HG02759 (cell line): ENCODE measurements at regions not wholly inside any gene's neighbourhood (a gene's known extent, or its start where the extent isn't known, plus 50 kb on each side); places are given as distances from the start of the nearest gene placed in this dataset.
"Not testable (repeated sequence)": the region's sequence is repeated elsewhere in the genome, so short reads cannot be mapped to it uniquely, and the experiment has no call there.

Experiments
- ATAC-seq: cut with Tn5 transposase; IDR thresholded peaks from one replicate; pipeline ENCODE4 v1.9.1; 2021; ENCODE audit warnings: mild to moderate bottlenecking, moderate library complexity; ENCODE audit not compliant: unreplicated experiment

DNA sequence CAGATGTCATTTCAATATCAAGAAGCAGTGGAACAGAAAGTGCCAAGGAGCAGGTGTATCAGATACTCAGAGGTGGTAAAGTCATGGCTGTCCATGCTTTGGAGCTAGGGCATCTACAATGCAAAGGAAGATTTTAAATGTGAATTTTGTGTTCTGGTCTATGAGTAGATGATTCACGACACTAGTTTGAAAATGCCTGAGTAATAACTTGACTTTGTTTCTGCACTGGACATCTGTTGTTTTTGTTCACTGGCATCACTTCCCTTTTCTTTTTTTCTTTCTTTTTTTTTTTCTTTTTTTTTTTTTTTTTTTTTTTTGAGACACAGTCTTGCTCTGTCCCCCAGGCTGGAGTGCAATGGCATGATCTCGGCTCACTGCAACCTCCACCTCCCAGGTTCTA lies 460.7 kb upstream of the PAPPA start:
- ATAC-seq = not testable (repeated sequence)

DNA sequence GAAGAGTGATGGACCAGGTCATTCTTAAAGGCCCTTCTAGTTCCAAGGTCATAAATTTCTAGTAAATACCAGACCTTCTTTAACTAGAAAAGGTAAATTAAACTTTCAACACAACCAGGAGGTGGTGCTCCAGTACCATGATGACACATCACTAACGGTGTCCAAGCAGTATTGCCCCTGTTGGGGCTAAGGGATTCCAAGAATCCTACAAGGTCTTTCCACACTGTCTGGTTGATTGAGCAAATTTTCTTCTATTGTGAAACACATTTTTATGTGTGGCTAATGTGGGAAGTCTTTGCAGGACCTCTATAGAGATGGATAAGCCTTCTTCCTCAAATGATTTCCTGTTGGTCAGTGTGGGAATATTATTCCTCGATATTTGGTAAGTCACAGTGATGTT lies 459.6 kb upstream of the PAPPA start:
- ATAC-seq = no peak

DNA sequence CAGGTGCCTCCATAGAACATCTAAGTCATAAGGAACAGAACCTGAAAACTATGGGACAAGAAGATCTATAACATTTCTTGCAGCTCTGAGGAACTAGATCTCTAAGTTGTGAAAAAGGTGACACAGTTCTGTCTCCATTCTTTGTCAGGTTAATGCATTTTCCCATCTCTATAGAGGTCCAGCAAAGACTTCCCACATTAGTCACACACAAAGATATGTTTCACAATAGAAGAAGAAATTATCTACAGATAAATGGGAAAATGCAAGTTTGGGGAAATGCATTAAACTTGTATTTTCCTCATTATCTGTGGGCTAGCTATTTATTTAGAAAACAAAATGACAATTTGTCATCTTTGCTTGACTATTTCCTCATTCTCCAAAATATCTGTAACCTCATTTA lies 458.6 kb upstream of the PAPPA start:
- no peak for ATAC-seq

DNA sequence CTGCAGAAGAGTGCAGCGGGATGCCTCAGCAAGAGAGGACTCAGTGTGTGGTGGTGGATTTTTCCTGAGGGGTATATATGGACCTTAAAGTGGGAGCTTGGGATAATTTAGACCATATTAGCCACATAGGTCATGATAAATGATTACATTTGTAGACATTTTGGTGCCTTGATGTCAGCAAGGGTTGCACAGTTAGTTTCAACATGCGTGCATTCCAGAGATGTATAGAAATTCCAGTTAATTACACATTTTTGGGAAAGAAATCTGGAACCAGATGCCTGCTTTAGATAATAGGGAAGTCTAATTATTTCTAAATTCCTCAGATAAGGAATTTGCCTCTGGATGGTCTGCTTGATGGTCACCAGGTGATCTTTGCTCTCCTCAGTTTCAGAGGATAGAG lies 440.6 kb upstream of the PAPPA start:
- no peak for ATAC-seq

DNA sequence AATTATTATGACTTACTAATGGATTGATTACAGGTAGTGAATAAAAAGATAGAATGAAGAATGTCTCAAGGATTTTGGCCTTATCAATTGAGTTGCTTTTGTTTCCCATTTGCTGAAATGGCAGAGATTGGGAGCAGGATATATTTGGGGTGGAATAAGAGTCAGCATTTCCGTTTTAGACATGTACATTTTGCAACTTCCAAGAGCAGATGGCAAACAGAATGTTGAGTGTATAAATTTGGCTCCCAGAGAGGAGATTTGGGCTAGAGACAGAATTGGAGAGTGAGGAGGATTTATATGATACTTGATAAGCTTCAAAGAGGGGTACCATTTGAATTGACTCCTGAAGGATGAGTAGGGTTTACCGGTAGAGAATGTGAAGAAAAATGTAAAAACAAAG lies 437.9 kb upstream of the PAPPA start:
- no peak for ATAC-seq

DNA sequence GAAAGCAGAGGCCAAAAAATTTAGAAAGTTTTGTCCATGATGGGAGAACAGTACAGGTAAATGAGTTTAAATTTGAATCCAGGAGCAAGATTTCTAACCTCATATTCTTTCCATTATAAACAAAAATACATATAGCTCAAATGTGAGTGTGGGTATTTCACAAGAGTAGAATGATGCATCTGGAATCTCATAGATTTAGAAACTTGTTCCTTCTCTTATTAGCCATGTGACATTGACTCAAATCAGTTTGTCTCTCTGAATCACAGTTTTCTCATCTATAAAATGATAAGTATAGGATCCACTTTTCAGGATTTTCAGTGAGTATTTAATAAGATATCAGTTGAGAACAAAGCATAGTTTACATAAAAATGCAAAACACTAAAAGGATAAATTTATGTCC lies 436.3 kb upstream of the PAPPA start:
- no peak for ATAC-seq

DNA sequence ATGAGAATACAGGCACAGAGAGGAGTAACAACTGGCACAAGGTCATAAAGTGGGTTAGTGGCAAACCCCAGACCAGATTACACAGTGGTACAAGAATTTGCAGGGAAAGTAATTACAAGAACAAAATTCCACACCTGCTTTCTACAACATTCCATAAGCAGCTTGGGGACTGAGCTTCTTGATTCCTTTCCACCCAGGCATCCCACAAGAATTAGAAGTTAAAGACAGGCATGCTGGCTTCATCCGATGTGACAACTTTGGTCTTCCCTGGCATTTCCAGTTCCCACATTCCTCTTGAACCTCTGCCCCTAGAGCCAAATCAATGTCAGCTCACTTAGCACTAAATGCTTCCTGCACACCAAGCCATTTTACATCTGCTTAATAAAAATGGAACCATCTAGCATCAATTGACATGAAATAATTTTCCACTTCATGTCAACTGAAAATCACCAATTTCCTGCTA lies 435.8 kb upstream of the PAPPA start:
- no peak for ATAC-seq

DNA sequence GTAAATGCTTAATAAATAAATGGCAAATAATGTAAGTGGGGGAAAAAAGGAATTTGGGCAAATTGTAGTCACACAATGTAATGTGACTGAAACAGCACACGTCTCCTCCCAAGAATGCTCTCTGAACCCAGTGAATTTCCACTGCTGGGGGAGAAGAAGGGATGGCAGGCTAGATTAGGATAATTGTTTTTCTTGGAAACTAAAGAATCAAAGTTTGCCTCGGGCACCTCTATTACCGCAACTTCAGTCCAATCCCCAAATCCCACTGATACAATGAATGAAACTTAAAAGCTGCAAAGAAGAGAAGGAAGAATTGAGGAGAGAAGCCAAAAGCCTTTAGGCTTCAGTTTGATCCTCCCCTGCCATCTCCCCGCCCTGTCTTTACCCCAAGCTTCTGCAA lies 423.2 kb upstream of the PAPPA start:
- no peak for ATAC-seq

DNA sequence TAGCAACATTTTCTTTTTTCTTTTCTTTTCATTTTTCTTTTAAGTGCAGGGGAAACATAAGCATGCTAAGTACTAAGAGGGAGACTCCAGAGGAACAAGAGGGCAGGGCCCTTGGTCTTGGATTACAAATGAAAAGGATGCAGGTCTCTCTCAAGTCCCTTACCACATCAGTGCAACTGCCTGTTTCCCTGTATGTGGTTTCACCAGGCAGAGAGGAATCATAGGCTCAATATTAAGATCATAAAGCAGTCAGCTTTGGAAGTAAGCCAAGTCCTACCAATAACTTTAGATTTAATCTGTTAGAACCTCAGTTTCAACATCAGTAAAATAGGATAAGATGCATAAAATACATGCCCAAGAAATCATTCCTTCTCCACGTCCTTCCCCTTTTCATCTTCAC lies 422.7 kb upstream of the PAPPA start:
- no peak for ATAC-seq

DNA sequence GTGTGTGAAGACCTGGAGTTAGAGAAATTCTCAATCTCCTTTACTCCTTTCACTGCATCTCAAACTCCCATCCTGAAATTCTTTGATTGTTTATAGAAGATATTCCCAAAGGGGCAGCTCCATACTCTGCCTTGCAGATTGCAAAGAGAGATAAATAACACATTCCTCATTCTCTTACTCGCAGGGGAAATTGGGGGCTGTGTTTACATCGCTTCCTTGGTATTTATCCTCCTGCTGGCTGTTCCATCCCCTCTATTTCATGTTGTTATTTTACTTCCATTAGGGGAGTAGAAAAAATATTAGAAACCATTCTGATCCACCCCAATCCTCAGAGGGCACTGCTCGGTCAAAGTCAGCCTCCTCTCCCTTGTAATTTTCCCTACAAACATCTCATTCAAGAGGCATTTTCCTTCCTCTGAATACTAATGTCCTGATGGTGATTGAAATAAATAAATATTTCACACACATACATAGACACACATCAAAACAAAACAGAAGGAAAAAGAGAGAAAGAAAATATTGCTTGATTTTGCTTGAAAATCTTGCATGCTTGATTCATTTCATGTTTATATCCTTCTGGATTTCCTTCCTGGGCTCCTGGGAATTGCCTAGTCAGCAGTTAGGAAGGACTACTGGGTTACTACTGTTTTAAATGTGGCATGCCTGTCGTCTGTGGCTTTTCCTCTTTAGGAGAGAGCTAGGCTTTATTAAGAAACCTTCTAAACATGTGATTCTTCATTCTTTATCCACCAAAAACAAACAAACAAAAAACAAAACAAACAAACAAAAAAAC lies 420.1 kb upstream of the PAPPA start:
- no peak for ATAC-seq

DNA sequence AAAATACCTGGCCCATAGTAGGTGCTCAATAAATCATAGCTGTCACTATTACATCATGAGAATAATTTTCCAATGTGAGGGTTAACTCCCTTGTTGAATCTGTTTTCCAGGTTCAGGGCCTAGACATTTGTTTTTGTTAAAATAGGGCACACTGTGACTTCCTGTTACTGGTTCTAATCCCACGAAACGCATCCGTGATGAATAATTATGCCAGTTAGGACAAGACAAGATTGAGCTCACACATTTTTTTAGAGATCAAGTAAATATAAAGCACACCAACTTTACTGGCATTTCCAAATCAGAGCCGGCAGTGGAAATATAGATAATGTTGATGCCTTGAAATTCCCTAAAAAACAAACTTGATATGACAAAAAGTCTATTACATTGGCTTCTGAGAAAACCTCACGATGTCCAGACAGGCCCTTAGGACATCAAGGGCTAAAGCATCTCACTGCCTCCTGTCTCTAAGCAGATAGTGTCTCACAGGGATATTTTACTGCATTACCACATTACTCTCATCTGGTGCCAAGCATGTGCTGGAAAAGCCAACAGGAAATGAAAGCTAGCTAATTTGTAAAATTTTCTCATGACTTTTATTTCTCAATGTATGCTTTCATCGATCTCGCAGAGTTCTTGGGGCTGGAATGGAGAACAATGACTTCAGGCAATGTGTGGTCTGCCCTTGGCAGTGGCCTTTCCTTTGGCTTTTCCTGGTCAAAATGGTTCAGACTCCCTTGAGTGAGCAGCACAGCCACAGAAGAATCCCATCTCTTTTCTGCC lies 414.3 kb upstream of the PAPPA start:
- no peak for ATAC-seq

DNA sequence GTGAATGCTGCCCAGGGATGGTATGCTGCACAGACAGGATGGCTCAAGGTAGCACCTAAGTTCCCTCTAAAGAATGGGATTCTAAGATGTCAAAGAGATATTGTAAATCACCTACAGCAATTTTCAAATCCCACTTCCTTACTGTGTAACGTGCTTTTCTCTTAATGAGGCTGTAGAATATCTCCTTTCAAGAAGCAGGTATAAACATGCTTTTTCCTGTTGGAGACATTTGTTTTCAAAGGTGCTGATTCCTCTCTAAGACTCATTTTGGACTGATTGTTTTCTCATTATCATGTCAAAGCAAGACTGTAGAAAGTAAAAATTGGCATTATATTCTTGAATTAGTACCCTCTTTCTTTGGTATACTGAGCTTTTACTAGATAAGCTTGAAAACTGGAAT lies 412.6 kb upstream of the PAPPA start:
- no peak for ATAC-seq

DNA sequence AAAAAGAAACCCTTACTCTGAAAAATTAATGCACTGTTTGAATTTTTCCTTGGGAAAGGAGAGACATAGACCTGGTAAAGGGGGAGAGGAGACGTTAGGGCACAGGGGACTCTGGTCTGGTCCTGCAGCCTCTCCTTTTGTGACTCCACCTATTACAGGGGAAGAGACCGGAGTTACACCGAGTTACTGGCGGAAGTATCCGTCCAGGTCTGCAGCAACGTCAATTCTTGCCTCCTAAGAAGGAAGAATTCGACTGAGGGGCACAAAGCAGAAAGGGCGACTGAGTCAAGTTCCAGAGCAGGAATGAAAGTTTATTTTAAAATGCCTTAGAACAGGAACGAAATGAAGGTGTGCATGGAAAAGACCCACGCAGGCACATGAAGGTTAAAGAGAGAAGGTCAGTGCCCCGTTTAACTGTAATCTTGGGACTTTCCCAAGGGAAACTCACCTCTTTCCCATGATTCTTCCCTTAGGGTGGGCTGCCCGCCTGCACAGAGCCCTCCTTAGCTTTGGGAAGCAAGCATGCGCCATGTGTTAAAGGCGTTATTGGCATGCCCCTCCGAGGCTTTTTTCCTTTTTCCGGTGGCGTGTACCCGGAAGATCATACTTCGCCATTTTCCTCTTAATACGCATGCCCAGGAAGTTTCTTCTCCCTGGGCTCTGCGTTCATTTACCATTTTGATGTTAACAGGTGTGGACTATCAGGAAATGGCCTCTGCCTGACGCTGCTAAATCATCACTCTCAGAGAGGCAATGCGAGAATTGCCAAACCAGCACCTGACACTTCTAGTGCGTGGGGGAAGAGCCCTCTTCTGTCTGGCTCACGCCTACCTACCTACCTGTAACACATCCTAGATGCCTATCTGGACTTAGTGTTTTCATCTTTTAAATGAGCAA lies 409.6 kb upstream of the PAPPA start:
- no peak for ATAC-seq

DNA sequence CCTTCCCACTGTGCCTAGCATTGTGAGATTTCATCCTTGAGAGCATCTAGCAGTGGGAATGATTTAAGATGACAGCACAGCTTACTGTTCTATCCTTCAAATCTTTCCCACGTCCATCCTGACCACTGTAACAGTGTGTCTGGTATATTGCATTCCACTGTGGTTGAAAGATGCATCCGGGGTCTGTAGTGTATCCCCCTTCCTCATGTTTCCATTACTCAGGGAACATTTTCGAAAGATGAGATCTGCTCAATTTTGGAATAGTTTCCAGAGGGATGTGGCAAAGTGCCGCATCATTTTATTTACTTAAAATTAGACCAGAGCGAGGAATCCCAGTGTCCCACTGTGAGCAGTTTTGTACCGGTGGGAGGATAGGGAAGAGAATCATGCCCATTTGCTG lies 407.1 kb upstream of the PAPPA start:
- ATAC-seq = no peak

DNA sequence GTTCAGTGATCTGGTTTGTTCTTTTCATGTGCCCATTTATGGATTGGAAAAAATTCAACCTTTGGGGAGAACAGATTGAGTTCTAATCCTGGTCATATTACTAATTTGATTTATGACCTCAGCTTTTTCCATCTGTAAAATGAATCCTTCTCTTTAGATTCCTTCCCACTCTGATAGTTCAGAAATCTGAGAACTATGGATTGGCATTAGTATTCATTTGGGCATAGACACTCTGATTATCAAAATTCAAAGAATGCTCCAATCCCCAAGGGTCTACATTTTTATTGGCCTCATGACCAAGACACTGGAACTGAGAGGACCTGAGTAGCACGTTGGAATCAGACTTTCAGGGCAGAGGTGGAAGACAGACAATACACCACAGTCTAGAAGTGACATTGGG lies 405.9 kb upstream of the PAPPA start:
- no peak for ATAC-seq

DNA sequence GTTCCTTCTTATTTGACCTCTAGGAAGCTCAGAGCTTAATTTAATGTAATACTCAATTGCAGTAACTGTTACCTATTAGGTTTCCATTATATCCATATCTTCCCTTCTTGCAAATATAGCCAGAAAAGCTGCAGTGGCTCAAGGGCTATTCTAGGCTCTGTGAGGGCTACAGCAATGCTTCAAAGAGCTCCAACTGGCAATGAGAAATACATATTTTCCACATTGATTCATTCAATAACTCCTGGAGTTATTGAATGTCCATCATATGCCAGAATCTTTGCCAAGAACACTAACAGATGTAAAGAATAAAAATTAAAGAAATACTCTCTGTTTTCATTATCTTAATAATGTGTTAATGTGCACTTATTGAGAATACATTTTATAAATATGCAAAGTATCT lies 396.9 kb upstream of the PAPPA start:
- no peak for ATAC-seq

DNA sequence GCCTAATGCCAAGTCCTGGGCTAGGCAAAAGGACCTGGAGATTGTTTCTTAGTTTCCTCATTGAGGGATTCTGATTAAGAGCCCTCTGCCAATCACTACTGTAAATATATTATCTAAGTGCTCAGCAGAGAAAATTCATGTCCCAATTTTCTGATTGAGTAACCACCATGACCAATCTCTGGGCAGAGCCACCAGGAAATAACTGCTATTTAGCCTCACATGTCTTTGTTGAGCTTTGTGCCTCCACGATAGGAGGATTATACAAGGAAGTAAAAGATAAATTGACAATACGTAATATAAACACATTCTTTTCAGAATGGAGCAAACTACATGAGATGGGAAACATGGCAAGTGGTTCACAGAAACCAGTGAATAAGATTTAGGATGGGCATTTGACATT lies 396.1 kb upstream of the PAPPA start:
- ATAC-seq = no peak

DNA sequence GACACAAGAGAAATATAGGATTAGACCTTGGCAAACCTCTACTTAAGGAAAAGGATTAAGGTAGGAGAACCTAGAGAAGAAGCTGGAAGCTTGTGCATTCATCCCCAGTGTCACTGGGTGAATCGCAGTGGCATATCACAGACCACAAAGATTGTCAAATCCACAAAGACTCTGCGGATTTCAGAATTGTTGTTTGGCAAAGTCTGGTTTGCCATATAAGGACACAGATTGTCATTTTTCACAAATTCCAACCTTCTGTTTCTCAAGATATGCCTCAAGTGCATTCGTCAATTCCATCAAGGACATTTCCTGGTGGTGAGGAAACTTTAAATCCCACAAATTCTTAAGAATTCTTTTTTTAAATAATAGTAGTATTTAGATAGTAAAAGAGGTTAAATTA lies 395.1 kb upstream of the PAPPA start:
- ATAC-seq = no peak

DNA sequence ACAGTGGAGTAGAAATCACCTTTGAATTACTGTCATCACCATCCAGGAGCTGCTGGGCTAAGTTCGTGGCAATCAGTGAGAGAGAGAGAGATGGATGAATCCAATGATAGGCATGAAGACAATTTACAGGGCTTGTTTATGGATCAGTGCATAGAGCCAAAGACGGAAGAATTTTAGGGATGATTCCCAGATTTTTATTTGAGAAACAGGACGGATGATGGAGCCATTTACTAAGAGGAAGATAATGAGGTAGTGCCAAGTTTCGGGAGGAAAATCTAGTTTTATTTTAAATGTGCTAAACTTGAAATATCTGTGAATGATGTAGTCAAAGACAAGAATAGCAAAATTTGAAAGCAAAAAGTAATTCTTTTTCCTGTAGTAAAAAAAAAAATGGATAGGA lies 394.2 kb upstream of the PAPPA start:
- no peak for ATAC-seq

DNA sequence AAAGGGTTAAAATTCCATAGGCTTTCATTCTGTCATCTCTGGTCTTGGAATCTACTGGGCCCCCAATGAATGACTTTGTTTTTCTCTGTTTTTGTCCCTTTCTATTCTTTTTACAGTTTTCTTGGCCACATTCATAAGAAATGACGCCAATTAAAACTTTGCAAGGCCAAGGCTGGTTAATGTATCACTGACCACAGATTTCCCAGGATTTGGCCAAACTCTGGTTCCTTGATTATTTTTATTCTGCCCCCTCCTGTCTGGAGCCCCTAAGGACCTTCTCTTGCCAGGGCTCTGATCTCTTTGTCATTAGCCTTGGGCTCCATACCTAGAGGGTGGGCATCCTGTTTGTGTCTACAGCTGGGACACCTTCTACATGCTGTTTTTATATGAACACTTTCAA lies 388.9 kb upstream of the PAPPA start:
- ATAC-seq = no peak

DNA sequence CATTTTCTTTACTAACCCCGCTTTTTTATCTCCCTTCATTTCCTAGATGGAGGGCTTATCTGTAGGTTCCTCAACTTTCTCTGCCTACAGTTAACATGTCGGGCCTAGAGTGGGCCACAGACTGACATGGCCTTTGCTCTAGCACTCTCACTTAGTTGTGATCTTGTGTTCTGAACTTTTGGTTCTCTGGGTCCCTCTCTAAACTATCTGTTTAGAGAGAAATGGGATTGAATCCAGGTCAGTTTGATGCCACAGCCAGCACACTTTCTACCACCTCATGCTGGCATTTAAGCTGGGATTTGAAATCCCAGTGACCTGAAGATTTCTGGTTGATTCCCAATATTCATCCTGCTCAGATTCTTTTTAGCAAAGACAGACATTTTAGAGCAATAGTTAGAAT lies 388.5 kb upstream of the PAPPA start:
- ATAC-seq = no peak
